Ascending aorta (tissue), 2 donors: ENCODE measurements at regions not wholly inside any gene's neighbourhood (a gene's known extent, or its start where the extent isn't known, plus 50 kb on each side); places are given as distances from the start of the nearest gene placed in this dataset.

Source experiments
- DNase-seq, 2 donors: peaks; one replicate each; pipeline ENCODE4 v3.0.0-alpha.2; 2019; ENCODE audit warnings: low spot score in 2 of 2
- H3K27ac ChIP-seq, 2 donors: fragments of 200-600 bp; sonication (generic); one replicate each; pipeline ENCODE4 v1.5.1; 2016 to 2017; ENCODE audit warnings: mild to moderate bottlenecking in 1 of 2
- H3K27me3 ChIP-seq: fragments of 200-600 bp; sonication (generic); one replicate; pipeline ENCODE4 v1.5.1; 2017
- H3K36me3 ChIP-seq, 2 donors: fragments of 200-600 bp; sonication (generic); one replicate each; pipeline ENCODE4 v1.5.1; 2016
- H3K4me1 ChIP-seq, 2 donors: fragments of 200-600 bp; sonication (generic); one replicate each; pipeline ENCODE4 v1.5.1; 2016 to 2017; ENCODE audit warnings: mild to moderate bottlenecking in 1 of 2
- H3K4me3 ChIP-seq, 2 donors: fragments of 200-600 bp; sonication (generic); one replicate each; pipeline ENCODE4 v1.5.1; 2016 to 2017; ENCODE audit warnings: mild to moderate bottlenecking in 1 of 2
- H3K9me3 ChIP-seq, 2 donors: fragments of 200-600 bp; sonication (generic); one replicate each; pipeline ENCODE4 v1.5.1; 2016
- CTCF ChIP-seq, 3 experiments: fragments of 200-600 bp in 2 of 3; fragments of 450-650 bp in 1 of 3; sonication (generic) in 2 of 3; IDR thresholded peaks; one replicate each; pipeline ENCODE4 v1.5.1; 2016 to 2019; ENCODE audit warnings: antibody characterized with exemption in 3 of 3, mild to moderate bottlenecking in 1 of 3, moderate library complexity in 1 of 3
- intact Hi-C: fragments of 100-400 bp; cut with DNase I; formaldehyde crosslinking; loops from one replicate; pipeline ENCODE4 v1.15.1; 2023

GRCh38 chr13:22278336-22278929 lies 607.6 kb downstream of the FGF9 start:
- intact Hi-C loops: loop anchor here (5.0 to 10.0 kb wide), 3 partner anchors 171 to 641 kb away; no protein-coding TSS in a partner anchor
- peak in 1 of 2 donors; percentile 73 for DNase-seq

DNA sequence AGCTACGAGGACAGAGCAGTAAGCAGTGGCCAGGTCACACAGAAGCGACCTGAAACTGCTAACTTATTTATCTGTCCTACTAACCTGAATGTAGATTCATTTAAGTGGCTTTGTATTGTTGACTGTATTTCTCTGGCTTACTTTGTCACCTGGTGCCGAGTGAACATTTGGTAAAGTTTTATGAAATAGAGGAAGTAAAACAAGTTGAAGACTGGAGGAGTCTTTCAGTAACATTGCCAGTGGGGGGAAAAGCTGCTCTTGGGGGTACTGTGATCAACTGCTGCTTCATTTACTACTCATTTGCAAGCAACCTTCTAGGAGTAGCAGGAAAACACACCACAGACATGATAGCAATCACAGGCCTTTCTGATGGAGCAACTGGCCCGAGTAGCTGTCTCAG lies 615.0 kb downstream of the FGF9 start:
- Histone ChIP-seq H3K27me3 (no peaks in the 10 kb centered on the region), H3K27ac (peak overlapping the region in 1 of 2 donors; percentile 39), H3K4me3 (no peak overlapping the region), H3K36me3 (no peaks in the 10 kb centered on the region), H3K9me3 (no peaks in the 10 kb centered on the region), H3K4me1 (peaks cover 0 to 2% of the 10 kb centered on the region in 2 donors)
- intact Hi-C loops: loop anchor here (10.0 kb wide), 1 partner anchor 611 kb away; the partner anchor contains the start of gene FGF9
- no peak for TF ChIP-seq CTCF (IDR thresholded peaks at IDR 0.05)
- no peak for DNase-seq

More at GRCh38 chr13:22278336-22278929, 607.6 kb downstream of the FGF9 start:
- Histone ChIP-seq H3K27me3 (no peaks in the 10 kb centered on the region), H3K36me3 (no peaks in the 10 kb centered on the region), H3K9me3 (no peaks in the 10 kb centered on the region), H3K4me1 (peaks cover 0 to 5% of the 10 kb centered on the region in 2 donors), H3K4me3 (no peak overlapping the region), H3K27ac (no peak overlapping the region)
- peak; percentile 31 to 45 (median 32) for TF ChIP-seq CTCF (IDR thresholded peaks at IDR 0.05)

- DNase-seq: no peak
- no peaks in the 10 kb centered on the region for H3K27me3 ChIP-seq
- H3K4me1 ChIP-seq: peaks cover 0 to 2% of the 10 kb centered on the region in 2 donors
- H3K36me3 ChIP-seq: no peaks in the 10 kb centered on the region
- peak overlapping the region in 1 of 2 donors; percentile 39 for H3K27ac ChIP-seq
- intact Hi-C loops: loop anchor here (10.0 kb wide), 1 partner anchor 612 kb away; the partner anchor contains the start of gene FGF9
- no peak overlapping the region for H3K4me3 ChIP-seq
- no peak for TF ChIP-seq CTCF (IDR thresholded peaks at IDR 0.05)
- no peaks in the 10 kb centered on the region for H3K9me3 ChIP-seq
These were observed 615.5 kb downstream of the FGF9 start for GRCh38 chr13:22286338-22286737.

GRCh38 chr13:22287343-22287920 lies 616.6 kb downstream of the FGF9 start:
- no peaks in the 10 kb centered on the region for H3K9me3 ChIP-seq
- TF ChIP-seq CTCF (IDR thresholded peaks at IDR 0.05): no peak
- H3K27ac ChIP-seq: no peak overlapping the region
- no peaks in the 10 kb centered on the region for H3K27me3 ChIP-seq
- intact Hi-C loops: loop anchor here (10.0 kb wide), 1 partner anchor 613 kb away; the partner anchor contains the start of gene FGF9
- no peaks in the 10 kb centered on the region for H3K36me3 ChIP-seq
- peaks cover 0 to 2% of the 10 kb centered on the region in 2 donors for H3K4me1 ChIP-seq
- no peak for DNase-seq
- no peak overlapping the region for H3K4me3 ChIP-seq

DNA sequence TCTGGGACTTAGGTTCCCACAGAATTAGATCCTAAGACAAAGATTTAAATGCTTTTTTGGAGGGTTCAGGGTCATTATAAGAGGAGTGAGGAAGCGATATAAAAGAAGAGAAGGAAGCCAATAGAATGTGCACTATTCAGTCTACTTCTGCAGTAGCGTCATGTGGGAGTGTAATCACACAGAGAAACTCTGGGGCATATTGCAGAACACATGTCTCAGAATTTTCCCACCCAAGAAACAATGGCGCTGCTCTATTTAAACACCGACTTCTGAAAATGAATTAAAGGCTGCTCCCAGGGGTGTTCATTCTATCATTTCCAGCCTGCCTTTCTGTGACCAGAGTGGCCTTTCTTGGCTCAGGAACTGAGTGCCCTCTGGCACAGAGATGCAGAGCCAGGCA lies 617.6 kb downstream of the FGF9 start:
- Histone ChIP-seq H3K4me3 (no peak overlapping the region), H3K27me3 (no peaks in the 10 kb centered on the region), H3K4me1 (peaks cover 0 to 2% of the 10 kb centered on the region in 2 donors), H3K9me3 (no peaks in the 10 kb centered on the region), H3K27ac (peak overlapping the region in 1 of 2 donors; percentile 43), H3K36me3 (no peaks in the 10 kb centered on the region)
- DNase-seq: no peak
- no peak for TF ChIP-seq CTCF (IDR thresholded peaks at IDR 0.05)
- intact Hi-C loops: loop anchor here (10.0 kb wide), 1 partner anchor 614 kb away; the partner anchor contains the start of gene FGF9
